IMR-90 (cell line): ENCODE measurements at regions not wholly inside any gene's neighbourhood (a gene's known extent, or its start where the extent isn't known, plus 50 kb on each side); places are given as distances from the start of the nearest gene placed in this dataset.

Experiments used
- ATAC-seq: fragments of 200-7000 bp; cut with Tn5 transposase; 2 replicates; pipeline ENCODE4 v1.9.1; 2020; ENCODE audit warnings: low read depth, mild to moderate bottlenecking, moderate library complexity
- BruUV-seq: library from RNA; stranded (reverse); fragments of 400-500 nt; replicated peaks from 2 replicates; lab custom pipeline; 2021; lab: Mats Ljungman, UMichigan
- CTCF ChIA-PET: fragments of 300-600 bp; formaldehyde crosslinking; extraction: SDS; loops from one replicate; lab custom pipeline; 2021; ENCODE audit warnings: antibody characterized with exemption; lab: Yijun Ruan, JAX
- POLR2A ChIA-PET: fragments of 300-600 bp; sonication (Branson Sonifier 250); formaldehyde crosslinking; loops from one replicate; lab custom pipeline; 2022; ENCODE audit warnings: antibody characterized with exemption; ENCODE audit not compliant: unreplicated experiment; lab: Charles Lee
- DNase-seq: peaks from one replicate; pipeline ENCODE4 v3.0.0; 2013
- H2AFZ ChIP-seq: replicated peaks from 2 replicates; pipeline ENCODE3; 2013; ENCODE audit warnings: low read length, mild to moderate bottlenecking; ENCODE audit not compliant: poor library complexity
- H2AK5ac ChIP-seq: 2 replicates; pipeline ENCODE4 v1.6.1; 2013; ENCODE audit warnings: low read depth, low read length, inconsistent platforms
- H2AK9ac ChIP-seq: replicated peaks from 2 replicates; pipeline ENCODE3; 2013; ENCODE audit warnings: mild to moderate bottlenecking, low read depth, low read length, moderate library complexity; ENCODE audit not compliant: poor library complexity
- H2BK120ac ChIP-seq: 2 replicates; pipeline ENCODE4 v1.6.1; 2013; ENCODE audit warnings: low read depth, low read length, inconsistent platforms
- H2BK15ac ChIP-seq: 3 replicates; pipeline ENCODE4 v1.6.1; 2013; ENCODE audit warnings: low read depth, low read length, inconsistent platforms
- H2BK20ac ChIP-seq: 2 replicates; pipeline ENCODE4 v1.6.1; 2013; ENCODE audit warnings: low read depth, mild to moderate bottlenecking, inconsistent platforms, low read length, moderate library complexity
- H2BK5ac ChIP-seq: 2 replicates; pipeline ENCODE4 v1.6.1; 2013; ENCODE audit warnings: mild to moderate bottlenecking, low read depth, low read length, inconsistent platforms; ENCODE audit not compliant: poor library complexity, severe bottlenecking
- H3K14ac ChIP-seq: replicated peaks from 2 replicates; pipeline ENCODE4 v1.6.1; 2013; ENCODE audit warnings: low read depth, low read length, inconsistent platforms
- H3K18ac ChIP-seq: 2 replicates; pipeline ENCODE4 v1.6.1; 2013; ENCODE audit warnings: low read depth, low read length, control low read depth
- H3K23ac ChIP-seq: 2 replicates; pipeline ENCODE4 v1.6.1; 2013; ENCODE audit warnings: low read depth, low read length, inconsistent platforms
- H3K27ac ChIP-seq: 2 replicates; pipeline ENCODE4 v1.5.1; 2013; ENCODE audit warnings: mild to moderate bottlenecking, control low read depth, low read length; ENCODE audit not compliant: insufficient read depth
- H3K27me3 ChIP-seq: 2 replicates; pipeline ENCODE4 v1.6.1; 2013; ENCODE audit warnings: low read length; ENCODE audit not compliant: control insufficient read depth, insufficient read depth
- H3K36me3 ChIP-seq: 2 replicates; pipeline ENCODE4 v1.6.1; 2013; ENCODE audit warnings: low read length, mixed read lengths; ENCODE audit not compliant: control insufficient read depth, insufficient read depth
- H3K4ac ChIP-seq: 2 replicates; pipeline ENCODE4 v1.6.1; 2013; ENCODE audit warnings: low read depth, low read length, inconsistent platforms
- H3K4me1 ChIP-seq: 2 replicates; pipeline ENCODE4 v1.6.1; 2013; ENCODE audit warnings: low read length, mixed read lengths; ENCODE audit not compliant: control insufficient read depth, insufficient read depth
- H3K4me2 ChIP-seq: 2 replicates; pipeline ENCODE4 v1.6.1; 2013; ENCODE audit warnings: low read depth, mild to moderate bottlenecking, control low read depth, low read length, moderate library complexity
- H3K4me3 ChIP-seq: 2 replicates; pipeline ENCODE4 v1.5.1; 2013; ENCODE audit warnings: low read depth, mild to moderate bottlenecking, control low read depth, low read length, moderate library complexity; ENCODE audit not compliant: insufficient read depth
- H3K56ac ChIP-seq: 2 replicates; pipeline ENCODE4 v1.6.1; 2013; ENCODE audit warnings: low read length, inconsistent platforms; ENCODE audit not compliant: insufficient read depth; ENCODE audit errors: extremely low read depth
- H3K79me1 ChIP-seq, 2 experiments: 2 replicates each; pipeline ENCODE4 v1.6.1; 2013; ENCODE audit warnings: low read length in 2 of 2, inconsistent platforms in 1 of 2, low read depth in 1 of 2
- H3K9ac ChIP-seq: 2 replicates; pipeline ENCODE4 v1.6.1; 2013; ENCODE audit warnings: low read depth, low read length, control low read depth
- H3K9me1 ChIP-seq: 2 replicates; pipeline ENCODE4 v1.6.1; 2013; ENCODE audit warnings: low read length, inconsistent platforms; ENCODE audit not compliant: insufficient read depth
- H3K9me3 ChIP-seq: 2 replicates; pipeline ENCODE4 v1.6.1; 2013; ENCODE audit warnings: low read length; ENCODE audit not compliant: control insufficient read depth, insufficient read depth
- H4K20me1 ChIP-seq: 2 replicates; pipeline ENCODE4 v1.6.1; 2013; ENCODE audit warnings: low read length, inconsistent platforms; ENCODE audit not compliant: insufficient read depth
- H4K5ac ChIP-seq: 2 replicates; pipeline ENCODE4 v1.6.1; 2013; ENCODE audit warnings: mild to moderate bottlenecking, low read depth, low read length, control low read depth
- H4K8ac ChIP-seq, 2 experiments: 2 replicates each; pipeline ENCODE4 v1.6.1; 2013; ENCODE audit warnings: low read depth in 2 of 2, low read length in 2 of 2, control low read depth in 1 of 2, inconsistent platforms in 1 of 2
- H4K91ac ChIP-seq: 2 replicates; pipeline ENCODE4 v1.6.1; 2013; ENCODE audit warnings: low read depth, low read length, inconsistent platforms; ENCODE audit not compliant: insufficient read depth
- BHLHE40 ChIP-seq: fragments of 150-350 bp; IDR thresholded peaks from 2 replicates; pipeline ENCODE4 v1.6.1; 2016; ENCODE audit warnings: mild to moderate bottlenecking, low read depth, low read length
- CEBPB ChIP-seq: IDR thresholded peaks from 2 replicates; pipeline ENCODE4 v1.6.1; 2012; ENCODE audit warnings: low read depth, low read length, improper control_type of control experiment
- CHD1 ChIP-seq: IDR thresholded peaks from 2 replicates; pipeline ENCODE4 v1.6.1; 2012; ENCODE audit warnings: low read depth, low read length, improper control_type of control experiment
- MAZ ChIP-seq: IDR thresholded peaks from 2 replicates; pipeline ENCODE4 v1.6.1; 2012; ENCODE audit warnings: low read depth, mild to moderate bottlenecking, low read length, improper control_type of control experiment, moderate library complexity, borderline replicate concordance
- NFE2L2 ChIP-seq: fragments of 150-350 bp; IDR thresholded peaks from 2 replicates; pipeline ENCODE4 v1.6.1; 2016; ENCODE audit warnings: low read depth, mild to moderate bottlenecking, low read length
- RAD21 ChIP-seq: IDR thresholded peaks from 2 replicates; pipeline ENCODE4 v1.6.1; 2012; ENCODE audit warnings: low read length, improper control_type of control experiment
- WGBS, 2 experiments: methylation state at CpG; one replicate each; pipeline versions ENCODE4 v1.1.5 to v1.1.7; 2013; ENCODE audit warnings: missing lambda C conversion rate in 2 of 2; ENCODE audit not compliant: insufficient read length in 1 of 2; ENCODE audit errors: extremely low coverage in 2 of 2; 5-methylcytosine and 5-hydroxymethylcytosine counted together
- dilution Hi-C: fragments of 300-500 bp; cut with HindIII; formaldehyde crosslinking; loops from one replicate; pipeline ENCODE4 v1.14.3; 2018; ENCODE audit warnings: low sequenced_read_pairs; ENCODE audit not compliant: unreplicated experiment
- in situ Hi-C: fragments of 300-500 bp; cut with MboI; formaldehyde crosslinking; loops from 3 replicates; pipeline ENCODE4 v1.14.3; 2019; ENCODE audit warnings: low sequenced_read_pairs, inconsistent platforms, mixed read lengths
- intact Hi-C: fragments of 100-400 bp; cut with micrococcal nuclease; formaldehyde crosslinking; loops from 2 replicates; pipeline ENCODE4 v1.10.0; 2022
- TF ChIP-seq, protein P1 (sequence below): conservative IDR thresholded peaks from 2 replicates; pipeline ENCODE4 v1.5.1; 2012; ENCODE audit warnings: mild to moderate bottlenecking, low read depth, low read length, improper control_type of control experiment

GRCh38 chr10:4196183-4196582 is 411.2 kb upstream of the KLF6 start:
- dilution Hi-C loops (no loop called here), in situ Hi-C loops (no loop called here), intact Hi-C loops (no loop called here)
- no TSS peak for BruUV-seq
- no peak for DNase-seq
- H3K14ac ChIP-seq: no peak overlapping the region
- no peak overlapping the region for H3K23ac ChIP-seq
- ChIA-PET CTCF (no interaction called here), POLR2A (no interaction called here)
- no peak overlapping the region for H3K56ac ChIP-seq
- H4K8ac ChIP-seq: no peak overlapping the region
- no peaks in the 10 kb centered on the region for H4K20me1 ChIP-seq
- H4K5ac ChIP-seq: no peak overlapping the region
- ATAC-seq: no peak
- no peak overlapping the region for H3K27ac ChIP-seq
- no peak overlapping the region for H2BK5ac ChIP-seq
- H3K18ac ChIP-seq: no peak overlapping the region
- 0 out of 2 replicates have a peak, but pooled peaks cover 3% of the 10 kb centered on the region for H3K9me1 ChIP-seq
- no peak overlapping the region for H2BK15ac ChIP-seq
- H2AFZ ChIP-seq: no peak overlapping the region
- H2AK5ac ChIP-seq: no peak overlapping the region
- WGBS, 2 experiments: no CpG with 5 or more reads among the region's 3 CpGs
- H3K36me3 ChIP-seq: no peaks in the 10 kb centered on the region
- no peak overlapping the region for H3K4me3 ChIP-seq
- no peak overlapping the region for H2BK20ac ChIP-seq
- no peaks in the 10 kb centered on the region for H3K27me3 ChIP-seq
- no peak overlapping the region for H4K91ac ChIP-seq
- no peak overlapping the region for H2BK120ac ChIP-seq
- H3K79me1 ChIP-seq: no peaks in the 10 kb centered on the region
- peaks cover 4% of the 10 kb centered on the region; the same call in 1 of the 2 replicates for H3K4me1 ChIP-seq
- TF ChIP-seq NFE2L2 (no peak), RAD21 (no peak), CEBPB (no peak), CHD1 (no peak), MAZ (no peak), BHLHE40 (no peak)
- TF ChIP-seq, protein P1, sequence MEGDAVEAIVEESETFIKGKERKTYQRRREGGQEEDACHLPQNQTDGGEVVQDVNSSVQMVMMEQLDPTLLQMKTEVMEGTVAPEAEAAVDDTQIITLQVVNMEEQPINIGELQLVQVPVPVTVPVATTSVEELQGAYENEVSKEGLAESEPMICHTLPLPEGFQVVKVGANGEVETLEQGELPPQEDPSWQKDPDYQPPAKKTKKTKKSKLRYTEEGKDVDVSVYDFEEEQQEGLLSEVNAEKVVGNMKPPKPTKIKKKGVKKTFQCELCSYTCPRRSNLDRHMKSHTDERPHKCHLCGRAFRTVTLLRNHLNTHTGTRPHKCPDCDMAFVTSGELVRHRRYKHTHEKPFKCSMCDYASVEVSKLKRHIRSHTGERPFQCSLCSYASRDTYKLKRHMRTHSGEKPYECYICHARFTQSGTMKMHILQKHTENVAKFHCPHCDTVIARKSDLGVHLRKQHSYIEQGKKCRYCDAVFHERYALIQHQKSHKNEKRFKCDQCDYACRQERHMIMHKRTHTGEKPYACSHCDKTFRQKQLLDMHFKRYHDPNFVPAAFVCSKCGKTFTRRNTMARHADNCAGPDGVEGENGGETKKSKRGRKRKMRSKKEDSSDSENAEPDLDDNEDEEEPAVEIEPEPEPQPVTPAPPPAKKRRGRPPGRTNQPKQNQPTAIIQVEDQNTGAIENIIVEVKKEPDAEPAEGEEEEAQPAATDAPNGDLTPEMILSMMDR: no peak
- no peaks in the 10 kb centered on the region for H3K9me3 ChIP-seq
- no peak overlapping the region for H3K4ac ChIP-seq
- no peak overlapping the region for H3K4me2 ChIP-seq
- H3K9ac ChIP-seq: no peak overlapping the region
- H2AK9ac ChIP-seq: peak overlapping the region; percentile 79
